ENCODE measurements at regions not wholly inside any gene's neighbourhood (a gene's known extent, or its start where the extent isn't known, plus 50 kb on each side); places are given as distances from the start of the nearest gene placed in this dataset.
"Not testable (repeated sequence)": the region's sequence is repeated elsewhere in the genome, so short reads cannot be mapped to it uniquely, and the experiment has no call there.

GRCh38 chr3:72079369-72079872 lies 294.5 kb upstream of the PROK2 start:
- no peak for DNase-seq (ENCODE audit: low read depth in 2 of 3, low spot score in 1 of 3)

- no peak for DNase-seq (ENCODE audit: low read depth in 2 of 3, low spot score in 1 of 3)
Observed at GRCh38 chr3:72078676-72079368, 293.9 kb upstream of the PROK2 start.

GRCh38 chr3:72077473-72078259 lies 292.7 kb upstream of the PROK2 start:
- DNase-seq (ENCODE audit: low read depth in 2 of 3, low spot score in 1 of 3), result no peak

- not testable (repeated sequence) for DNase-seq (ENCODE audit: low read depth in 2 of 3, low spot score in 1 of 3)
Observed at GRCh38 chr3:72075848-72076247, 290.9 kb upstream of the PROK2 start.

GRCh38 chr3:72071624-72072023 lies 286.7 kb upstream of the PROK2 start:
- no peak for DNase-seq (ENCODE audit: low read depth in 2 of 3, low spot score in 1 of 3)

- DNase-seq (ENCODE audit: low read depth in 2 of 3, low spot score in 1 of 3), result no peak
Observed at GRCh38 chr3:72070005-72070404, 285.1 kb upstream of the PROK2 start.

- no peak for DNase-seq (ENCODE audit: low read depth in 2 of 3, low spot score in 1 of 3)
Observed at GRCh38 chr3:72069543-72069942, 284.6 kb upstream of the PROK2 start.

- DNase-seq (ENCODE audit: low read depth in 2 of 3, low spot score in 1 of 3), result no peak
Observed at GRCh38 chr3:72068621-72069020, 283.7 kb upstream of the PROK2 start.

- no peak for DNase-seq (ENCODE audit: low read depth in 2 of 3, low spot score in 1 of 3)
Observed at GRCh38 chr3:72067721-72068120, 282.8 kb upstream of the PROK2 start.

- no peak for DNase-seq (ENCODE audit: low read depth in 2 of 3, low spot score in 1 of 3)
Observed at GRCh38 chr3:72065872-72066641, 281.1 kb upstream of the PROK2 start.

- DNase-seq (ENCODE audit: low read depth in 2 of 3, low spot score in 1 of 3), result no peak
Observed at GRCh38 chr3:72065236-72065635, 280.3 kb upstream of the PROK2 start.

- not testable (repeated sequence) for DNase-seq (ENCODE audit: low read depth in 2 of 3, low spot score in 1 of 3)
Observed at GRCh38 chr3:72064727-72065126, 279.8 kb upstream of the PROK2 start.

GRCh38 chr3:72062017-72062416 lies 277.1 kb upstream of the PROK2 start:
- DNase-seq (ENCODE audit: low read depth in 2 of 3, low spot score in 1 of 3), result no peak

- DNase-seq (ENCODE audit: low read depth in 2 of 3, low spot score in 1 of 3), result peak in 2 of 3 donors; percentile 13 to 25
Observed at GRCh38 chr3:72060447-72061034, 275.6 kb upstream of the PROK2 start.

- DNase-seq (ENCODE audit: low read depth in 2 of 3, low spot score in 1 of 3), result no peak
Observed at GRCh38 chr3:72058493-72059081, 273.6 kb upstream of the PROK2 start.

GRCh38 chr3:72055436-72055835 lies 270.5 kb upstream of the PROK2 start:
- DNase-seq (ENCODE audit: low read depth in 2 of 3, low spot score in 1 of 3), result no peak

- no peak for DNase-seq (ENCODE audit: low read depth in 2 of 3, low spot score in 1 of 3)
Observed at GRCh38 chr3:72054976-72055375, 270.0 kb upstream of the PROK2 start.

- DNase-seq (ENCODE audit: low read depth in 2 of 3, low spot score in 1 of 3), result no peak
Observed at GRCh38 chr3:72052841-72053409, 268.0 kb upstream of the PROK2 start.

- no peak for DNase-seq (ENCODE audit: low read depth in 2 of 3, low spot score in 1 of 3)
Observed at GRCh38 chr3:72050771-72051170, 265.8 kb upstream of the PROK2 start.

- no peak for DNase-seq (ENCODE audit: low read depth in 2 of 3, low spot score in 1 of 3)
Observed at GRCh38 chr3:72050048-72050632, 265.2 kb upstream of the PROK2 start.
